Tibial artery (tissue), 4 donors: ENCODE measurements at regions not wholly inside any gene's neighbourhood (a gene's known extent, or its start where the extent isn't known, plus 50 kb on each side); places are given as distances from the start of the nearest gene placed in this dataset.

Experiments used
- DNase-seq, 2 donors: peaks; one replicate each; pipeline ENCODE4 v3.0.0-alpha.2; 2019
- H3K27ac ChIP-seq, 2 donors: fragments of 200-600 bp; sonication (generic) in 1 of 2; 1 replicate in 1 of 2; 2 replicates in 1 of 2; pipeline ENCODE4 v1.5.1; 2018 to 2019; ENCODE audit warnings: mild to moderate bottlenecking in 1 of 2
- H3K27me3 ChIP-seq, 2 donors: fragments of 200-600 bp; sonication (generic) in 1 of 2; one replicate each; pipeline versions ENCODE4 v1.5.1 to v1.6.0; 2016 to 2019
- H3K36me3 ChIP-seq, 3 donors: fragments of 200-600 bp; sonication (generic) in 2 of 3; one replicate each; pipeline ENCODE4 v1.5.1; 2016 to 2019; ENCODE audit warnings: mild to moderate bottlenecking in 2 of 3
- H3K4me1 ChIP-seq, 4 donors: fragments of 200-600 bp; sonication (generic) in 2 of 4; 1 replicate in 3 of 4; 2 replicates in 1 of 4; pipeline ENCODE4 v1.5.1; 2016 to 2019
- H3K4me3 ChIP-seq, 2 donors: fragments of 200-600 bp; sonication (generic) in 1 of 2; 1 replicate in 1 of 2; 2 replicates in 1 of 2; pipeline ENCODE4 v1.5.1; 2018 to 2019; ENCODE audit warnings: mild to moderate bottlenecking in 2 of 2
- H3K9me3 ChIP-seq, 3 donors: fragments of 200-600 bp; sonication (generic) in 1 of 3; one replicate each; pipeline ENCODE4 v1.5.1; 2016 to 2019
- intact Hi-C: fragments of 100-400 bp; cut with DNase I; formaldehyde crosslinking; loops from one replicate; pipeline ENCODE4 v1.15.0; 2023; ENCODE audit warnings: low total_unique reads
- TF ChIP-seq, protein P1 (sequence below), 2 experiments: fragments of 200-600 bp in 1 of 2; fragments of 450-650 bp in 1 of 2; IDR thresholded peaks; one replicate each; pipeline ENCODE4 v1.5.1; 2017 to 2019; ENCODE audit warnings: antibody characterized with exemption in 2 of 2, mild to moderate bottlenecking in 1 of 2, moderate library complexity in 1 of 2

DNA sequence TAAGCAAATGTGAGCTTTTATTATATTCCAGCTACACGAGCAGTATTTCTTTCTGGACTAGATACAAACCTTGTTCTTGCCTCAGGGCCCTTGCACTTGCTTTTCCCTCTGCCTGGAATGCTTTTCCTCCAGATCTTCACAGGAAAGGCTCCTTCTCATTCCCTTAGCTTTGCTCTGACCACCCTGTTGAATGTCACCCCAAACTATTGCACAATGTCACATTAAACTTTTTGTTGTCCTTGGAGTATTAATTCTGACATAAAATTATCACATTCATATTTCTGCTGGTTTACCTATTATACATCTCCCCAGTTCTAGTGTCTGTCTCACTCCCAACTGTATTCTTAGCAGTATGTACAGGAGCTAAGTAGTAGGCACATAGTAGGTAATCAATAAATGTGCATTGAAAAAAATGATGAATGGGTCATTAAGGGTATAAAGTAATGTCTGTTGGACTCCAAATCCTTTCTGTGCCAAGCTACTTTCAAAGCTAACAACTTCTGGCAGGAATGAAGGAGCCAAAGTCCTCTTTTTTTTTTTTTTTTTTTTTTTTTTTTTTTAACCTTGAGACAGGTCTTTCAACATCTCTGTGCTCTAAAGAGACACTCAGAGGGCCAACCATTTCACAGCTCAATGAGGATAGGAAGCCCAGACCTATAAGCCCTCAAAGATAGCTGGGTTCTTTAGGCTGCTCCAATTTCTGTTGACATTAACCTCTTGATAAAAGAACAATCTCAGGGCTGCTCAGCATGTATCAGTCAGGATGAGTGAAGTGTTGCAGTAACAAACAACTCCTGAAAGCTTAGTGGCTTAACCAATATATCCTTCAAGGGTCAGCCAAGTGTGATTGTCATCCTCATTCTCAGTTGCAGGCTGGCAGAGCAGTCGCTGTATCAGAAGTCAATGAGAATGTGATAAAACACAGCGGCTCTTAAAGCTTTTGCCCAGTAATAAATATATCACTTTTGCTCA, 424.4 kb upstream of the TBX3 start:
- DNase-seq: no peak
- Histone ChIP-seq H3K27ac (no peak overlapping the region), H3K9me3 (no peaks in the 10 kb centered on the region), H3K4me1 (no peaks in the 10 kb centered on the region), H3K27me3 (no peaks in the 10 kb centered on the region), H3K36me3 (no peaks in the 10 kb centered on the region), H3K4me3 (no peak overlapping the region)
- TF ChIP-seq, protein P1, sequence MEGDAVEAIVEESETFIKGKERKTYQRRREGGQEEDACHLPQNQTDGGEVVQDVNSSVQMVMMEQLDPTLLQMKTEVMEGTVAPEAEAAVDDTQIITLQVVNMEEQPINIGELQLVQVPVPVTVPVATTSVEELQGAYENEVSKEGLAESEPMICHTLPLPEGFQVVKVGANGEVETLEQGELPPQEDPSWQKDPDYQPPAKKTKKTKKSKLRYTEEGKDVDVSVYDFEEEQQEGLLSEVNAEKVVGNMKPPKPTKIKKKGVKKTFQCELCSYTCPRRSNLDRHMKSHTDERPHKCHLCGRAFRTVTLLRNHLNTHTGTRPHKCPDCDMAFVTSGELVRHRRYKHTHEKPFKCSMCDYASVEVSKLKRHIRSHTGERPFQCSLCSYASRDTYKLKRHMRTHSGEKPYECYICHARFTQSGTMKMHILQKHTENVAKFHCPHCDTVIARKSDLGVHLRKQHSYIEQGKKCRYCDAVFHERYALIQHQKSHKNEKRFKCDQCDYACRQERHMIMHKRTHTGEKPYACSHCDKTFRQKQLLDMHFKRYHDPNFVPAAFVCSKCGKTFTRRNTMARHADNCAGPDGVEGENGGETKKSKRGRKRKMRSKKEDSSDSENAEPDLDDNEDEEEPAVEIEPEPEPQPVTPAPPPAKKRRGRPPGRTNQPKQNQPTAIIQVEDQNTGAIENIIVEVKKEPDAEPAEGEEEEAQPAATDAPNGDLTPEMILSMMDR (IDR thresholded peaks at IDR 0.05): no peak
- intact Hi-C loops: no loop called here

DNA sequence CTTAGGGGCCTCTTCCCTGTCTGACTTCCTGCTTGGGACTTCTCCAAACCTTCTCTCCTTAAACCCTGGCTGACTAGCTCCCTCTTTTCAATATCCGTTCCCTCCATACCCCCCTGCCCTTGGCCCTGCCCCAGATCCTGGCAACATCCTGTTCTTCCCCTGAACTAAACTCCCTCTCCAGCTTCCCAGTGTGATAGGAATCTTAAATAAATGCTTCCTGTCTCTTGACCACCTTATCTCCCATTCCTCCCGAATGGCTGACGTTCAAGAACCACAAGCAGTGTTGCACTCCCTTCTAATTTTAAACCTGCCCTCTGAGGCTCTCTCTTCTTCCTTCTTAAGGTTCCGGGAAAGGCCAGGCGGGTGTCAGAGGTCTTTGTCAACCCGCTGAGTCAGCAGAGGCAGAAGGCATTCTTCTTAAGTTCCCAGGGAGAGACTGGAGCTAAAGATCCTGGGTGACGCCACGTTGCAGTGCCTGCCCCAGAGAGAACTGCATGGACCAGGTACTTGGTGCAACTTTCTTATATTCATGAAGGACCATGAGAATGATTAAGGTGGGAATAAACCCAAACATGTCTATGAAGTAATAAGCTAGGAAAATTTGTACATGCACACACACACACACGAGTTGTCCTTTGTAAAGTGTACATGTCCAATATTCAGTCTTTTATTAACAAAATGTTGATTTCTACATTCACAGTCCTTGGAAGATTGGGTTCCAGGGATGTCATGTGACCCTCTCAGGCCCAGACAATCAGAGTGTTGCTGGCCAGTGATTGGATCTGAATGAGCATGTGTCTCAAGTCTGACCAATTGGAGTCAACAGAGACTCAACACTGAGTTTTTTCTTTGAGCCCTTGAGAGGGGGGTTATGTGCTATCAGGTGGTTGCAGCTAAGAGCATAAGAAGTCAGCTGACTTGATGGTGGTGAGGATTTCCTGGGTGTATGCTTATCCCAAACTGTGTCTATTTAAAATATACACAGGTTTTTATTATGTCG, 420.2 kb upstream of the TBX3 start:
- intact Hi-C loops: no loop called here
- Histone ChIP-seq H3K27ac (no peak overlapping the region), H3K4me3 (no peak overlapping the region), H3K36me3 (no peaks in the 10 kb centered on the region), H3K4me1 (no peaks in the 10 kb centered on the region), H3K27me3 (no peaks in the 10 kb centered on the region), H3K9me3 (no peaks in the 10 kb centered on the region)
- DNase-seq: no peak
- TF ChIP-seq, protein P1 (IDR thresholded peaks at IDR 0.05): no peak

DNA sequence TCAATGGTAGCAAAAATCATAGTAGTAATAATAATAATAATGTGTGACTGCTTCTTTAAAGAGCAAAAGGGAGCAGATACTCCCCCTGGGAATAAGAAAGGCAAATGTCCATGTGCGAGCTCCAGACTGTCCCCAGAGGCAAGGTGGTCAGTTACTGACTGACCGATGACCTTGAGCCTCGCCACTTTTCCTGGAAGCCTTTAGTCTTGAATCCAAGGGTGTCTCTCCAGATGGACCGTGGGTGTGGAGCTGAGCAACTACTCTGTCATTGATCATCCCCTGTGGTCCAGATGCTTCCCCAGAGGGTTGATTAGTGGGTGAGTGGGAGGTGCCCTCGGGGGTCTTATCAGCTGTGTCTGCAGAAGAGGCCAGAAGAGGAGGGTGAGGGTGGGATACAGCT, 418.5 kb upstream of the TBX3 start:
- Histone ChIP-seq H3K27me3 (no peaks in the 10 kb centered on the region), H3K36me3 (no peaks in the 10 kb centered on the region), H3K9me3 (no peaks in the 10 kb centered on the region), H3K4me1 (no peaks in the 10 kb centered on the region), H3K27ac (no peak overlapping the region), H3K4me3 (no peak overlapping the region)
- no peak for DNase-seq
- intact Hi-C loops: no loop called here
- TF ChIP-seq, protein P1 (IDR thresholded peaks at IDR 0.05): no peak

DNA sequence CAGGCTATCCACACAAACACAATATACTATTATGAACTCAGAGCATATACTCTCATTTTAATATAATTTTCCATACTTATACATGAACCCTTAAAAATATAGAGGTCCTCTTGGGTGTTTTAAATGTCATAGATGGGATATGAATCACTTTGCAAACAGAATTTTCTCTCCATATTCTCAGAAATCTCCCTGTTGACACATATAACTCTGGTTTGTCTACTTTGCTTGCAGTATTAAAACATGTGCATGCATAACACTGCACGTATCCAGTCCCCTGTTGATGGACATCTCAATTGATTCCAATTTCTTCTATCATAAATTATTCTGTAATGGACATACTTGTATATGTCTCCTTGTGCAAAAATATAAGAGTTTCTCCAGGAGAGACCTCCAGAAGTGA, 417.5 kb upstream of the TBX3 start:
- Histone ChIP-seq H3K4me1 (no peaks in the 10 kb centered on the region), H3K9me3 (no peaks in the 10 kb centered on the region), H3K36me3 (no peaks in the 10 kb centered on the region), H3K4me3 (no peak overlapping the region), H3K27ac (no peak overlapping the region), H3K27me3 (no peaks in the 10 kb centered on the region)
- intact Hi-C loops: no loop called here
- TF ChIP-seq, protein P1 (IDR thresholded peaks at IDR 0.05): no peak
- no peak for DNase-seq

DNA sequence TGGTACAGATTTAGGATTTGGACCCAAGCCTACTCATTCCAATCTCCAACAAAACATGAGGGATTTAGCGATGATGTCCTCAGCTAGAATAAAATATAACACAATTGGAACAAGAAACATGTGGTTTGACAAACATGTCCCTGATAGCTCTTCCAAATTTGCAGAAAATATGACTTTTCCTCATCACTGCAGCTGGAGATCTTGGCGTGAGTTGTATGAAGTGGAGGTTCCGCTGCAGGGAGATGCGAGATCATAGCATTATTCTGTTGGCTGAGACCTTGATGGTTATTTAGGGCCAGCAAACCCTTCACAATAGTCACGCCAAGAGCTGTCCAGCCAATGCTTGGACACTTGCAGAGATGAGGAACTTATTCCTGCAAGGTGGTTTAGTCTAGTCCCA, 413.4 kb upstream of the TBX3 start:
- Histone ChIP-seq H3K27me3 (no peaks in the 10 kb centered on the region), H3K27ac (no peak overlapping the region), H3K9me3 (no peaks in the 10 kb centered on the region), H3K36me3 (no peaks in the 10 kb centered on the region), H3K4me3 (no peak overlapping the region), H3K4me1 (no peaks in the 10 kb centered on the region)
- DNase-seq: no peak
- intact Hi-C loops: no loop called here
- TF ChIP-seq, protein P1 (IDR thresholded peaks at IDR 0.05): no peak
